Astrocyte of the spinal cord (primary cell): ENCODE measurements at regions not wholly inside any gene's neighbourhood (a gene's known extent, or its start where the extent isn't known, plus 50 kb on each side); places are given as distances from the start of the nearest gene placed in this dataset.

Experiments used
- DNase-seq: peaks from one replicate; pipeline ENCODE4 v3.0.0; 2011; ENCODE audit warnings: low read depth, low spot score
- H3K4me3 ChIP-seq: 2 replicates; pipeline ENCODE4 v1.5.1; 2011; ENCODE audit warnings: low read depth, mild to moderate bottlenecking, low read length, moderate library complexity
- CTCF ChIP-seq: IDR thresholded peaks from 2 replicates; pipeline ENCODE4 v1.5.1; 2012; ENCODE audit warnings: low read depth, mild to moderate bottlenecking, low read length, inconsistent platforms
- in situ Hi-C: cut with HindIII; loops from 2 replicates; pipeline ENCODE4 v1.10.0; 2017; ENCODE audit warnings: low sequenced_read_pairs

DNA sequence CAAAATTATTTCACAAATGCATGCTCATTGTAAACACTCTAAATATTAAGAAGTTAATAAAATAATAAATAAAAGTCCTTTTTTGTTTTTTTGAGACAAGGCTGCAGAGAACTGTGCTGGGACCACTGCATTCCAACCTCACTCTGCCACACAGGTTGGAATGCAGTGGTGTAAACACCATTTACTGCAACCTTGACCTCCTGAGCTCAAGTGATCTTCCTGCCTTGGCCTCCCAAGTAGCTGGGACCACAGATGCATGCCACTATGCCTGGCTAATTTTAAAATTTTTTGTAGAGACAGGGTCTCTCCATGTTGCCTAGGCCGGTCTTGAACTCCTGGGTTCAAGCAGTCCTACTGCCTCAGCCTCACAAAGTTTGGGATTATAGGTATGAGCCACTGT, 578.4 kb downstream of the ZIC1 start:
- no peak for TF ChIP-seq CTCF
- in situ Hi-C loops = no loop called here
- no peak overlapping the region for H3K4me3 ChIP-seq
- DNase-seq = no peak

GRCh38 chr3:147989344-147989743, 580.2 kb downstream of the ZIC1 start:
- TF ChIP-seq CTCF = no peak
- no peak for DNase-seq
- in situ Hi-C loops = no loop called here
- H3K4me3 ChIP-seq = no peak overlapping the region

GRCh38 chr3:148002705-148003205, 593.6 kb downstream of the ZIC1 start:
- H3K4me3 ChIP-seq = no peak overlapping the region
- no peak for TF ChIP-seq CTCF
- in situ Hi-C loops = no loop called here
- no peak for DNase-seq

GRCh38 chr3:148004331-148004730, 595.2 kb downstream of the ZIC1 start:
- in situ Hi-C loops = no loop called here
- no peak overlapping the region for H3K4me3 ChIP-seq
- DNase-seq = no peak
- TF ChIP-seq CTCF = no peak

DNA sequence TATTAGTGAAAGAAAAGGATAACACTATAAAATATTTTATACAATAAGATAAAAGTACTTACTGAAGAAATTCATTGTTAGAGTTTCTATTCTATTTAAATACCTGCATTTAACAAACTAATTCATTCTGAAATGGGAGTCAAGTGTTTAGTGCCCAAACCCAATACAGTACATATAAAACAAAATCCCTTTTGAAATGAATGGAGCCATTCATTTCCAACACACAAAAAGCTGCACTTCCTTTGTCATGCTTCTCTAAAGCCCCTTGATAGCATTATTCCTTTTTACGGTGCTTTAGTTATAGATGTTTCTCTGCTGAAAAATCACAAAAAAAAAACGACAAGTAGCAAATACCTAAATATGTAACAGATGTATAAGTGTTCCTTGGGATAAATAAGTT, 596.3 kb downstream of the ZIC1 start:
- no peak for DNase-seq
- H3K4me3 ChIP-seq = no peak overlapping the region
- no peak for TF ChIP-seq CTCF
- in situ Hi-C loops = no loop called here

GRCh38 chr3:148006508-148006907, 597.3 kb downstream of the ZIC1 start:
- in situ Hi-C loops = no loop called here

More at GRCh38 chr3:148006508-148006907, 597.3 kb downstream of the ZIC1 start:
- peak; percentile 94 for DNase-seq
- no peak for TF ChIP-seq CTCF
- H3K4me3 ChIP-seq = no peak overlapping the region
